Spleen (tissue), 7 donors: ENCODE measurements at regions not wholly inside any gene's neighbourhood (a gene's known extent, or its start where the extent isn't known, plus 50 kb on each side); places are given as distances from the start of the nearest gene placed in this dataset.

Experiments
- POLR2A ChIP-seq, 3 donors: fragments of 450-650 bp; IDR thresholded peaks; one replicate each; pipeline ENCODE4 v1.5.1; 2017; ENCODE audit warnings: antibody characterized with exemption in 3 of 3, mild to moderate bottlenecking in 1 of 3
- TF ChIP-seq, protein P1 (sequence below), 11 experiments: fragments of 200-600 bp in 7 of 11; fragments of 450-650 bp in 4 of 11; sonication (generic) in 4 of 11; IDR thresholded peaks in 8 of 11; conservative IDR thresholded peaks in 3 of 11; 1 replicate in 7 of 11; 2 replicates in 4 of 11; pipeline versions ENCODE4 v1.4.0 to v1.8.0; 2016 to 2021; ENCODE audit warnings: antibody characterized with exemption in 11 of 11, inconsistent platforms in 4 of 11, mild to moderate bottlenecking in 1 of 11
- donor health status: DM: no; HTN: no; CAD: no; lungs with moderate emphysema.
- donor health status: DM: no; HTN: no; CAD: no.
- donor health status: DM: no; HTN: no; CAD: no.

DNA sequence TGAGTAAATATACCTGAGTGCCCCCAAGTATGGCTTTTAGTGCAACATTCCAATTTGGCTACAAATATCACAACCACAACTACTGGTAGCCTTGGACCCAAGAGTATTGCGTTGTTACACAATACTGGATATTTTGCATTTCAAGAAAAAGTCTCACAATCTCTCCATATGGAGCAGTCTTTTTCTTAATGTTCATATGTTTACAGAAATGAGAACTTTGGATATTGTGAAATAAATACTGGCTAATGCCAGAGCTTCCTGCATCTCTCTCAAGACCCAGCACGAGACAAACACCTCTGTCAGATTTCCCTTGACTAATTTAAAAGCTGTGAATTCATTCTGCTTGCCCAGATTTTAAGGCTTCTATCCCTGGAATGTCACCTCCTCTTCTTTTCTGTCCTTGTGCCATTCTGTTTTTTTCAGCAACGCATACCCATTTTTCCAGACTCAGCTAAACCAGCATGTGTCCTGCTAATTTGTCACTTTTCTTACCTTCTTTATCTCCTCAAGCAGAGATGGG is 136.2 kb upstream of the BACE2 start:
- TF ChIP-seq, protein P1, sequence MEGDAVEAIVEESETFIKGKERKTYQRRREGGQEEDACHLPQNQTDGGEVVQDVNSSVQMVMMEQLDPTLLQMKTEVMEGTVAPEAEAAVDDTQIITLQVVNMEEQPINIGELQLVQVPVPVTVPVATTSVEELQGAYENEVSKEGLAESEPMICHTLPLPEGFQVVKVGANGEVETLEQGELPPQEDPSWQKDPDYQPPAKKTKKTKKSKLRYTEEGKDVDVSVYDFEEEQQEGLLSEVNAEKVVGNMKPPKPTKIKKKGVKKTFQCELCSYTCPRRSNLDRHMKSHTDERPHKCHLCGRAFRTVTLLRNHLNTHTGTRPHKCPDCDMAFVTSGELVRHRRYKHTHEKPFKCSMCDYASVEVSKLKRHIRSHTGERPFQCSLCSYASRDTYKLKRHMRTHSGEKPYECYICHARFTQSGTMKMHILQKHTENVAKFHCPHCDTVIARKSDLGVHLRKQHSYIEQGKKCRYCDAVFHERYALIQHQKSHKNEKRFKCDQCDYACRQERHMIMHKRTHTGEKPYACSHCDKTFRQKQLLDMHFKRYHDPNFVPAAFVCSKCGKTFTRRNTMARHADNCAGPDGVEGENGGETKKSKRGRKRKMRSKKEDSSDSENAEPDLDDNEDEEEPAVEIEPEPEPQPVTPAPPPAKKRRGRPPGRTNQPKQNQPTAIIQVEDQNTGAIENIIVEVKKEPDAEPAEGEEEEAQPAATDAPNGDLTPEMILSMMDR (IDR thresholded peaks at IDR 0.05 in 8 of 11, conservative IDR thresholded peaks at IDR 0.05 in 3 of 11): no peak
- TF ChIP-seq POLR2A (IDR thresholded peaks at IDR 0.05): no peak
